ENCODE measurements at regions not wholly inside any gene's neighbourhood (a gene's known extent, or its start where the extent isn't known, plus 50 kb on each side); places are given as distances from the start of the nearest gene placed in this dataset.

DNA sequence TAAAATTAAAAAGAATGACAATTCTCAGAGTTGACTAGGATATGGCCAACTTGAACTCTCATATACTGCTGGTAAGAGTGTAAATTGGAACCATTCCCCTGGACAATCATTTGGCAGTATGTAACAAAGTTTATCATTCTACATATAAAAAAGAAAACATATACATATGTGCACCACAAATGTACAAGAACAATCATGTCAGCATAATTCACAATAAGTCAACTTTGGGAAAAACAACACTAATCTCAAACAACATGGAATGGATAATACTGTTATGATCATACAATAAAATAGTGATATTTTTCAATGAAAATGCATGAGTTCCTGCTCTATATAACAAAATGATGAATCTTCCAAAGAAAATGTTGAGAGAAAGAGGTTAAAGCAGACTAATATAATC is 1078.7 kb upstream of the EPHA7 start:
- no peak for DNase-seq
- Histone ChIP-seq H3K9ac (no peak overlapping the region), H3K36me3 (replicated peaks in 1 of 2; ENCODE audit: control insufficient read depth in 1 of 2, insufficient read depth in 2 of 2, low read length in 1 of 2) (no peaks in the 10 kb centered on the region), H3K9me3 (no peaks in the 10 kb centered on the region), H3K9me2 (no peaks in the 10 kb centered on the region), H3K4me1 (ENCODE audit: control insufficient read depth in 1 of 2, insufficient read depth in 2 of 2, low read depth in 1 of 2, low read length in 1 of 2) (no peaks in the 10 kb centered on the region), H3K4me3 (ENCODE audit: low read depth in 2 of 2, low read length in 1 of 2) (no peak overlapping the region), H3K4me2 (no peak overlapping the region), H2AFZ (ENCODE audit: low read depth) (no peak overlapping the region), H3K27me3 (ENCODE audit: insufficient read depth) (no peaks in the 10 kb centered on the region), H4K20me1 (ENCODE audit: insufficient read depth) (no peaks in the 10 kb centered on the region), H3F3A (replicated peaks; ENCODE audit: insufficient read depth) (no peaks in the 10 kb centered on the region), H3K27ac (ENCODE audit: low read depth in 2 of 2, low read length in 1 of 2) (no peak overlapping the region), H3K79me2 (ENCODE audit: insufficient read depth) (no peaks in the 10 kb centered on the region)
- ChIA-PET POLR2A (no interaction called here), CTCF (no interaction called here)
- TF ChIP-seq GABPA (IDR thresholded peaks at IDR 0.05; ENCODE audit: low read depth) = no peak
- no peak for TF ChIP-seq MXI1 (IDR thresholded peaks at IDR 0.05; ENCODE audit: low read depth, low read length)
- TF ChIP-seq FOXJ3 (CRISPR knock-in tag; IDR thresholded peaks at IDR 0.05) = no peak
- no peak for TF ChIP-seq JUND (IDR thresholded peaks at IDR 0.05)
- TF ChIP-seq, protein P1, sequence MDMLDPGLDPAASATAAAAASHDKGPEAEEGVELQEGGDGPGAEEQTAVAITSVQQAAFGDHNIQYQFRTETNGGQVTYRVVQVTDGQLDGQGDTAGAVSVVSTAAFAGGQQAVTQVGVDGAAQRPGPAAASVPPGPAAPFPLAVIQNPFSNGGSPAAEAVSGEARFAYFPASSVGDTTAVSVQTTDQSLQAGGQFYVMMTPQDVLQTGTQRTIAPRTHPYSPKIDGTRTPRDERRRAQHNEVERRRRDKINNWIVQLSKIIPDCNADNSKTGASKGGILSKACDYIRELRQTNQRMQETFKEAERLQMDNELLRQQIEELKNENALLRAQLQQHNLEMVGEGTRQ (IDR thresholded peaks at IDR 0.05; ENCODE audit: borderline replicate concordance, low read depth, low read length) = no peak

DNA sequence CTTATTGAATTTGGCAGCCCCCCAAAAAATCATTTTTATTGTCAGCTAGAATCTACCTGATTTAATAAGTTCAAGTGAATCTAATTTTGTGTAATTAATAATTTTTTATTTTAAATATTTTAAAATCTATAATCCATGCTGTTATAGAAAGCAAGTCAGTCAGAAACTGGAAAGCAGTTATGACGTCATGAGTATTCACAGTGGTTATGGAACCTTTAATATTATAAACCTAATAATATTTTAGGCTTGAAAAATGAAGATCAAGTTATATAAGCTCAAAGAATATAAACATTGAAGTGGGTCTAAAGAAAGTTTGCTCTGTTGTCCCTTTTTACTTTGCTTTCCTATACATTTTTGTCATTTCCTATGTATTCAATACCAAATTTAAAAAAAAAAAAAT is 1075.1 kb upstream of the EPHA7 start:
- CTCF ChIA-PET = no interaction called here

More for the DNA sequence above, 1075.1 kb upstream of the EPHA7 start:
- no peak overlapping the region for H2AFZ ChIP-seq (ENCODE audit: low read depth)
- H3K9ac ChIP-seq = no peak overlapping the region
- WGBS (ENCODE audit: low lambda C conversion rate) = 38% methylated on average over 1 of the region's 1 CpG
- TF ChIP-seq, protein P2, sequence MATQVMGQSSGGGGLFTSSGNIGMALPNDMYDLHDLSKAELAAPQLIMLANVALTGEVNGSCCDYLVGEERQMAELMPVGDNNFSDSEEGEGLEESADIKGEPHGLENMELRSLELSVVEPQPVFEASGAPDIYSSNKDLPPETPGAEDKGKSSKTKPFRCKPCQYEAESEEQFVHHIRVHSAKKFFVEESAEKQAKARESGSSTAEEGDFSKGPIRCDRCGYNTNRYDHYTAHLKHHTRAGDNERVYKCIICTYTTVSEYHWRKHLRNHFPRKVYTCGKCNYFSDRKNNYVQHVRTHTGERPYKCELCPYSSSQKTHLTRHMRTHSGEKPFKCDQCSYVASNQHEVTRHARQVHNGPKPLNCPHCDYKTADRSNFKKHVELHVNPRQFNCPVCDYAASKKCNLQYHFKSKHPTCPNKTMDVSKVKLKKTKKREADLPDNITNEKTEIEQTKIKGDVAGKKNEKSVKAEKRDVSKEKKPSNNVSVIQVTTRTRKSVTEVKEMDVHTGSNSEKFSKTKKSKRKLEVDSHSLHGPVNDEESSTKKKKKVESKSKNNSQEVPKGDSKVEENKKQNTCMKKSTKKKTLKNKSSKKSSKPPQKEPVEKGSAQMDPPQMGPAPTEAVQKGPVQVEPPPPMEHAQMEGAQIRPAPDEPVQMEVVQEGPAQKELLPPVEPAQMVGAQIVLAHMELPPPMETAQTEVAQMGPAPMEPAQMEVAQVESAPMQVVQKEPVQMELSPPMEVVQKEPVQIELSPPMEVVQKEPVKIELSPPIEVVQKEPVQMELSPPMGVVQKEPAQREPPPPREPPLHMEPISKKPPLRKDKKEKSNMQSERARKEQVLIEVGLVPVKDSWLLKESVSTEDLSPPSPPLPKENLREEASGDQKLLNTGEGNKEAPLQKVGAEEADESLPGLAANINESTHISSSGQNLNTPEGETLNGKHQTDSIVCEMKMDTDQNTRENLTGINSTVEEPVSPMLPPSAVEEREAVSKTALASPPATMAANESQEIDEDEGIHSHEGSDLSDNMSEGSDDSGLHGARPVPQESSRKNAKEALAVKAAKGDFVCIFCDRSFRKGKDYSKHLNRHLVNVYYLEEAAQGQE (IDR thresholded peaks at IDR 0.05; ENCODE audit: low read depth, low read length) = no peak
- TF ChIP-seq, protein P3, sequence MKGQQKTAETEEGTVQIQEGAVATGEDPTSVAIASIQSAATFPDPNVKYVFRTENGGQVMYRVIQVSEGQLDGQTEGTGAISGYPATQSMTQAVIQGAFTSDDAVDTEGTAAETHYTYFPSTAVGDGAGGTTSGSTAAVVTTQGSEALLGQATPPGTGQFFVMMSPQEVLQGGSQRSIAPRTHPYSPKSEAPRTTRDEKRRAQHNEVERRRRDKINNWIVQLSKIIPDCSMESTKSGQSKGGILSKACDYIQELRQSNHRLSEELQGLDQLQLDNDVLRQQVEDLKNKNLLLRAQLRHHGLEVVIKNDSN (IDR thresholded peaks at IDR 0.05; ENCODE audit: borderline replicate concordance, low read depth) = no peak
- no peak for TF ChIP-seq EP300 (IDR thresholded peaks at IDR 0.05; ENCODE audit: borderline replicate concordance in 1 of 2, low read depth in 1 of 2, low read length in 1 of 2)
- TF ChIP-seq GABPA (IDR thresholded peaks at IDR 0.05; ENCODE audit: low read depth) = no peak
- no peak for TF ChIP-seq POLR2AphosphoS5 (IDR thresholded peaks at IDR 0.05; ENCODE audit: low read depth, low read length)
- TF ChIP-seq, protein P4, sequence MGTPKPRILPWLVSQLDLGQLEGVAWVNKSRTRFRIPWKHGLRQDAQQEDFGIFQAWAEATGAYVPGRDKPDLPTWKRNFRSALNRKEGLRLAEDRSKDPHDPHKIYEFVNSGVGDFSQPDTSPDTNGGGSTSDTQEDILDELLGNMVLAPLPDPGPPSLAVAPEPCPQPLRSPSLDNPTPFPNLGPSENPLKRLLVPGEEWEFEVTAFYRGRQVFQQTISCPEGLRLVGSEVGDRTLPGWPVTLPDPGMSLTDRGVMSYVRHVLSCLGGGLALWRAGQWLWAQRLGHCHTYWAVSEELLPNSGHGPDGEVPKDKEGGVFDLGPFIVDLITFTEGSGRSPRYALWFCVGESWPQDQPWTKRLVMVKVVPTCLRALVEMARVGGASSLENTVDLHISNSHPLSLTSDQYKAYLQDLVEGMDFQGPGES (IDR thresholded peaks at IDR 0.05; ENCODE audit: low read depth, low read length) = no peak
- H3K4me2 ChIP-seq = no peak overlapping the region
- H3K79me2 ChIP-seq (ENCODE audit: insufficient read depth) = no peaks in the 10 kb centered on the region
- DNase-seq = no peak
- no peaks in the 10 kb centered on the region for H4K20me1 ChIP-seq (ENCODE audit: insufficient read depth)
- H3K4me1 ChIP-seq (ENCODE audit: control insufficient read depth in 1 of 2, insufficient read depth in 2 of 2, low read depth in 1 of 2, low read length in 1 of 2) = no peaks in the 10 kb centered on the region; a peak in 1 of 4 replicates
- no peaks in the 10 kb centered on the region for H3K27me3 ChIP-seq (ENCODE audit: insufficient read depth)
- no peaks in the 10 kb centered on the region for H3K36me3 ChIP-seq (replicated peaks in 1 of 2; ENCODE audit: control insufficient read depth in 1 of 2, insufficient read depth in 2 of 2, low read length in 1 of 2)
- no peaks in the 10 kb centered on the region for H3K9me2 ChIP-seq
- POLR2A ChIA-PET = no interaction called here
- no peak overlapping the region for H3K4me3 ChIP-seq (ENCODE audit: low read depth in 2 of 2, low read length in 1 of 2)
- H3K9me3 ChIP-seq = no peaks in the 10 kb centered on the region
- H3F3A ChIP-seq (replicated peaks; ENCODE audit: insufficient read depth) = no peaks in the 10 kb centered on the region
- H3K27ac ChIP-seq (ENCODE audit: low read depth in 2 of 2, low read length in 1 of 2) = no peak overlapping the region

Measured in SK-N-SH (cell line).